K562 (cell line): ENCODE measurements at regions not wholly inside any gene's neighbourhood (a gene's known extent, or its start where the extent isn't known, plus 50 kb on each side); places are given as distances from the start of the nearest gene placed in this dataset.

Experiments
- ATF7 ChIP-seq: fragments of 450-650 bp; IDR thresholded peaks from 2 replicates; pipeline ENCODE4 v1.7.1; 2014; ENCODE audit warnings: mild to moderate bottlenecking, moderate library complexity
- HNRNPL ChIP-seq: fragments of 200-400 bp; formaldehyde crosslinking; IDR thresholded peaks from 2 replicates; pipeline ENCODE4 v1.6.1; 2017; ENCODE audit warnings: low read depth, mild to moderate bottlenecking, low read length
- PATZ1 ChIP-seq: fragments of 250-450 bp; sonication (Bioruptor Pico); IDR thresholded peaks from 2 replicates; pipeline ENCODE4 v1.5.0; 2020; ENCODE audit warnings: mild to moderate bottlenecking, borderline replicate concordance
- ZBTB2 ChIP-seq: fragments of 450-650 bp; IDR thresholded peaks from 2 replicates; pipeline ENCODE4 v1.6.1; 2016; ENCODE audit warnings: antibody characterized with exemption
- TF ChIP-seq, protein P1 (sequence below): sonication (generic); formaldehyde crosslinking; IDR thresholded peaks from 2 replicates; pipeline ENCODE4 v1.8.0; 2022; ENCODE audit warnings: missing genetic modification reagents, mild to moderate bottlenecking, borderline replicate concordance

- no peak for TF ChIP-seq HNRNPL
- no peak for TF ChIP-seq ZBTB2
- TF ChIP-seq, protein P1, sequence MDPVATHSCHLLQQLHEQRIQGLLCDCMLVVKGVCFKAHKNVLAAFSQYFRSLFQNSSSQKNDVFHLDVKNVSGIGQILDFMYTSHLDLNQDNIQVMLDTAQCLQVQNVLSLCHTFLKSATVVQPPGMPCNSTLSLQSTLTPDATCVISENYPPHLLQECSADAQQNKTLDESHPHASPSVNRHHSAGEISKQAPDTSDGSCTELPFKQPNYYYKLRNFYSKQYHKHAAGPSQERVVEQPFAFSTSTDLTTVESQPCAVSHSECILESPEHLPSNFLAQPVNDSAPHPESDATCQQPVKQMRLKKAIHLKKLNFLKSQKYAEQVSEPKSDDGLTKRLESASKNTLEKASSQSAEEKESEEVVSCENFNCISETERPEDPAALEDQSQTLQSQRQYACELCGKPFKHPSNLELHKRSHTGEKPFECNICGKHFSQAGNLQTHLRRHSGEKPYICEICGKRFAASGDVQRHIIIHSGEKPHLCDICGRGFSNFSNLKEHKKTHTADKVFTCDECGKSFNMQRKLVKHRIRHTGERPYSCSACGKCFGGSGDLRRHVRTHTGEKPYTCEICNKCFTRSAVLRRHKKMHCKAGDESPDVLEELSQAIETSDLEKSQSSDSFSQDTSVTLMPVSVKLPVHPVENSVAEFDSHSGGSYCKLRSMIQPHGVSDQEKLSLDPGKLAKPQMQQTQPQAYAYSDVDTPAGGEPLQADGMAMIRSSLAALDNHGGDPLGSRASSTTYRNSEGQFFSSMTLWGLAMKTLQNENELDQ (CRISPR knock-in tag) = no peak
- no peak for TF ChIP-seq ATF7
- no peak for TF ChIP-seq PATZ1 (CRISPR knock-in tag)
Observed at GRCh38 chr5:174387448-174387847, 336.9 kb upstream of the MSX2 start (continued).
